ENCODE measurements at regions not wholly inside any gene's neighbourhood (a gene's known extent, or its start where the extent isn't known, plus 50 kb on each side); places are given as distances from the start of the nearest gene placed in this dataset.

GRCh38 chr16:51888016-51888415 lies 658.9 kb downstream of the TOX3 start:
- Histone ChIP-seq H3K9me3 (ENCODE audit: control insufficient read depth in 2 of 2, low read length in 2 of 2) (no peaks in the 10 kb centered on the region), H3K4me3 (ENCODE audit: low read length in 2 of 2) (no peak overlapping the region), H3K9ac (ENCODE audit: low read length in 2 of 2) (no peak overlapping the region), H3K27ac (ENCODE audit: low read length) (no peak overlapping the region), H3K36me3 (ENCODE audit: control insufficient read depth in 2 of 2, insufficient read depth in 2 of 2, low read length in 2 of 2) (no peaks in the 10 kb centered on the region), H3K4me1 (ENCODE audit: control insufficient read depth, insufficient read depth, low read length) (no peaks in the 10 kb centered on the region), H3K27me3 (ENCODE audit: control insufficient read depth in 1 of 2, insufficient read depth in 2 of 2, low read length in 2 of 2) (no peaks in the 10 kb centered on the region)

DNA sequence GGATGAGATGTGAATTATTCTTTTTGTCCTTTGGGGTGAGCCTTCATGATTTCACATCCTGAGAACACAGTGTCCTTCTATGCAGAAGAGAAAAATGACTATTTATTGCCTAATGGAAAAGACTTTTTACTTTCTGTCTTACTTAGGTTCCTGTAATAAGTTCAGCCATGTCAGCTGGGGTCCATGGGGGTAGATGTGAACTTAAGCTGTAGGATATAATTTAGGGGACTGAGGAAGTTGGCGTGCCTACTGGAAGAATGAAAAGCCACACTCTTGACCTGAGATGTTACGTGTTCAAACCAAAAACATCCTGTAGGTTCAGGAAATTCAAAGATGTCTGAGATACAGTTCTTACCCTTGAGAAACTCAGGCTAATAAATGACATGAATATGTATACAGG lies 660.5 kb downstream of the TOX3 start:
- Histone ChIP-seq H3K4me3 (ENCODE audit: low read length in 2 of 2) (no peak overlapping the region), H3K4me1 (ENCODE audit: control insufficient read depth, insufficient read depth, low read length) (no peaks in the 10 kb centered on the region)

GRCh38 chr16:51884773-51885172 lies 662.2 kb downstream of the TOX3 start:
- H3K9ac ChIP-seq (ENCODE audit: low read length in 2 of 2): no peak overlapping the region
- H3K9me3 ChIP-seq (ENCODE audit: control insufficient read depth in 2 of 2, low read length in 2 of 2): no peaks in the 10 kb centered on the region
- no peaks in the 10 kb centered on the region for H3K36me3 ChIP-seq (ENCODE audit: control insufficient read depth in 2 of 2, insufficient read depth in 2 of 2, low read length in 2 of 2)
- no peaks in the 10 kb centered on the region for H3K4me1 ChIP-seq (ENCODE audit: control insufficient read depth, insufficient read depth, low read length)
- no peak overlapping the region for H3K27ac ChIP-seq (ENCODE audit: low read length)
- H3K4me3 ChIP-seq (ENCODE audit: low read length in 2 of 2): no peak overlapping the region
- no peaks in the 10 kb centered on the region for H3K27me3 ChIP-seq (ENCODE audit: control insufficient read depth in 1 of 2, insufficient read depth in 2 of 2, low read length in 2 of 2)

More for the DNA sequence above, 660.5 kb downstream of the TOX3 start:
- Histone ChIP-seq H3K9ac (ENCODE audit: low read length in 2 of 2) (no peak overlapping the region), H3K27ac (ENCODE audit: low read length) (no peak overlapping the region), H3K36me3 (ENCODE audit: control insufficient read depth in 2 of 2, insufficient read depth in 2 of 2, low read length in 2 of 2) (no peaks in the 10 kb centered on the region), H3K27me3 (ENCODE audit: control insufficient read depth in 1 of 2, insufficient read depth in 2 of 2, low read length in 2 of 2) (no peaks in the 10 kb centered on the region), H3K9me3 (ENCODE audit: control insufficient read depth in 2 of 2, low read length in 2 of 2) (no peaks in the 10 kb centered on the region)

DNA sequence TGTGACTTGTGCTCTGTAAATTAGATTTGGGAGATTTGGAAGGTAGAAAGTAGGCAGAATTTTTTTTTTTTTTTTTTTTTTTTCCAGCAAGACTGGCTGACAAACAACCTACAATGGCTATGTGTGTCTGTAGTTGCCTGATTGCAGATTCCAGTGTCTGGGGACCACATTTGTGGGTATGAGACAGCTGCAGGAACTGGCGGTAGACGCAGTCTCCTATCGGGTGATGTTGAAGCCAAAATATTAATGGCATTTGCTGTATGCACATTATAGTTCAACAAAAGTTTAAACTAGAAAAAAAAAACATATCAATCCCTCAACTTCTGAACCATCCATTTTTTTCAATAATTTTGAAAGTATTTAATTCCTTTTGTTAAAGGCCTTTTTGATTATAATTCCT lies 665.2 kb downstream of the TOX3 start:
- H3K4me1 ChIP-seq (ENCODE audit: control insufficient read depth, insufficient read depth, low read length): no peaks in the 10 kb centered on the region
- no peaks in the 10 kb centered on the region for H3K9me3 ChIP-seq (ENCODE audit: control insufficient read depth in 2 of 2, low read length in 2 of 2)
- H3K36me3 ChIP-seq (ENCODE audit: control insufficient read depth in 2 of 2, insufficient read depth in 2 of 2, low read length in 2 of 2): no peaks in the 10 kb centered on the region
- no peak overlapping the region for H3K9ac ChIP-seq (ENCODE audit: low read length in 2 of 2)
- no peak overlapping the region for H3K27ac ChIP-seq (ENCODE audit: low read length)
- H3K4me3 ChIP-seq (ENCODE audit: low read length in 2 of 2): no peak overlapping the region
- H3K27me3 ChIP-seq (ENCODE audit: control insufficient read depth in 1 of 2, insufficient read depth in 2 of 2, low read length in 2 of 2): no peaks in the 10 kb centered on the region

GRCh38 chr16:51880776-51881175 lies 666.2 kb downstream of the TOX3 start:
- no peaks in the 10 kb centered on the region for H3K9me3 ChIP-seq (ENCODE audit: control insufficient read depth in 2 of 2, low read length in 2 of 2)
- H3K4me1 ChIP-seq (ENCODE audit: control insufficient read depth, insufficient read depth, low read length): no peaks in the 10 kb centered on the region
- H3K36me3 ChIP-seq (ENCODE audit: control insufficient read depth in 2 of 2, insufficient read depth in 2 of 2, low read length in 2 of 2): no peaks in the 10 kb centered on the region
- H3K27me3 ChIP-seq (ENCODE audit: control insufficient read depth in 1 of 2, insufficient read depth in 2 of 2, low read length in 2 of 2): no peaks in the 10 kb centered on the region
- H3K4me3 ChIP-seq (ENCODE audit: low read length in 2 of 2): no peak overlapping the region
- H3K9ac ChIP-seq (ENCODE audit: low read length in 2 of 2): no peak overlapping the region
- no peak overlapping the region for H3K27ac ChIP-seq (ENCODE audit: low read length)

GRCh38 chr16:51877686-51878085 lies 669.3 kb downstream of the TOX3 start:
- Histone ChIP-seq H3K9me3 (ENCODE audit: control insufficient read depth in 2 of 2, low read length in 2 of 2) (no peaks in the 10 kb centered on the region), H3K4me3 (ENCODE audit: low read length in 2 of 2) (no peak overlapping the region), H3K9ac (ENCODE audit: low read length in 2 of 2) (no peak overlapping the region), H3K36me3 (ENCODE audit: control insufficient read depth in 2 of 2, insufficient read depth in 2 of 2, low read length in 2 of 2) (no peaks in the 10 kb centered on the region), H3K4me1 (ENCODE audit: control insufficient read depth, insufficient read depth, low read length) (no peaks in the 10 kb centered on the region), H3K27ac (ENCODE audit: low read length) (no peak overlapping the region), H3K27me3 (ENCODE audit: control insufficient read depth in 1 of 2, insufficient read depth in 2 of 2, low read length in 2 of 2) (no peaks in the 10 kb centered on the region)

DNA sequence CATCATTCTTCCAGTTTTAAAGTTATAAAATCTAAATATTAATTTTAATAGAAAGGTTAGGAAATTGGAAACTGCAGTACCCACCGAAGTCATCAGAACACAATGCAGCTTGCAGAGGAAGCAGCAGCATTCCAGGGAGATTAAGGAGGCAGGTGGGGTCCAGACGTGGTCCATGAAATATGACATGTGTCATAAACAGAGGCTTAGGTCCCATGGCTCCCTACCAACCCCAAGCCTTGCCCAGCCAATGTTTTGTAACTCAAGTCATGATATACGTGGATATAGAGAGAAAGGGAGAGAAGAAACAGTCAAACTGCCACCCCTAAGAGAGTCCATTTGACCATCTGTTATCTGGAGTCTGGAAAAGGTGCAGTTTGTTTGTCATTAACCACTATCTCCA lies 670.0 kb downstream of the TOX3 start:
- H3K9ac ChIP-seq (ENCODE audit: low read length in 2 of 2): no peak overlapping the region
- H3K36me3 ChIP-seq (ENCODE audit: control insufficient read depth in 2 of 2, insufficient read depth in 2 of 2, low read length in 2 of 2): no peaks in the 10 kb centered on the region
- no peaks in the 10 kb centered on the region for H3K9me3 ChIP-seq (ENCODE audit: control insufficient read depth in 2 of 2, low read length in 2 of 2)
- H3K27me3 ChIP-seq (ENCODE audit: control insufficient read depth in 1 of 2, insufficient read depth in 2 of 2, low read length in 2 of 2): no peaks in the 10 kb centered on the region
- H3K4me1 ChIP-seq (ENCODE audit: control insufficient read depth, insufficient read depth, low read length): no peaks in the 10 kb centered on the region
- H3K4me3 ChIP-seq (ENCODE audit: low read length in 2 of 2): no peak overlapping the region
- H3K27ac ChIP-seq (ENCODE audit: low read length): no peak overlapping the region

DNA sequence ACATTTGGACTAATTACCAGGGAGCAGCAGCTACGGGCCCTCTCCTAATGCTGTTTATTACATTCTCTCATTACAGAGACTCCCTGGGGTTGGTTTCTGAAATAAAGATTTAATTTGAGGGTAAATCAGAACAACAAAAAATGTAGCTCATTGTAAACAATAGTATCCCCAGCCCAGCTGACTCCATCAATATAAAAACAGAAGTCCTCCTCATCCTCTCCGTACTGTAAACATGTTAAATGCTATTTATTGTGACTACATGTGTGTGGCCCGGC lies 670.4 kb downstream of the TOX3 start:
- H3K27me3 ChIP-seq (ENCODE audit: control insufficient read depth in 1 of 2, insufficient read depth in 2 of 2, low read length in 2 of 2): no peaks in the 10 kb centered on the region
- no peaks in the 10 kb centered on the region for H3K36me3 ChIP-seq (ENCODE audit: control insufficient read depth in 2 of 2, insufficient read depth in 2 of 2, low read length in 2 of 2)
- no peak overlapping the region for H3K27ac ChIP-seq (ENCODE audit: low read length)
- H3K4me3 ChIP-seq (ENCODE audit: low read length in 2 of 2): no peak overlapping the region
- no peaks in the 10 kb centered on the region for H3K4me1 ChIP-seq (ENCODE audit: control insufficient read depth, insufficient read depth, low read length)
- no peaks in the 10 kb centered on the region for H3K9me3 ChIP-seq (ENCODE audit: control insufficient read depth in 2 of 2, low read length in 2 of 2)
- H3K9ac ChIP-seq (ENCODE audit: low read length in 2 of 2): no peak overlapping the region

- H3K9ac ChIP-seq (ENCODE audit: low read length in 2 of 2): no peak overlapping the region
- no peaks in the 10 kb centered on the region for H3K4me1 ChIP-seq (ENCODE audit: control insufficient read depth, insufficient read depth, low read length)
- no peaks in the 10 kb centered on the region for H3K27me3 ChIP-seq (ENCODE audit: control insufficient read depth in 1 of 2, insufficient read depth in 2 of 2, low read length in 2 of 2)
- no peak overlapping the region for H3K4me3 ChIP-seq (ENCODE audit: low read length in 2 of 2)
- H3K27ac ChIP-seq (ENCODE audit: low read length): no peak overlapping the region
- no peaks in the 10 kb centered on the region for H3K36me3 ChIP-seq (ENCODE audit: control insufficient read depth in 2 of 2, insufficient read depth in 2 of 2, low read length in 2 of 2)
- no peaks in the 10 kb centered on the region for H3K9me3 ChIP-seq (ENCODE audit: control insufficient read depth in 2 of 2, low read length in 2 of 2)
Observed at GRCh38 chr16:51875834-51876600, 670.9 kb downstream of the TOX3 start.

DNA sequence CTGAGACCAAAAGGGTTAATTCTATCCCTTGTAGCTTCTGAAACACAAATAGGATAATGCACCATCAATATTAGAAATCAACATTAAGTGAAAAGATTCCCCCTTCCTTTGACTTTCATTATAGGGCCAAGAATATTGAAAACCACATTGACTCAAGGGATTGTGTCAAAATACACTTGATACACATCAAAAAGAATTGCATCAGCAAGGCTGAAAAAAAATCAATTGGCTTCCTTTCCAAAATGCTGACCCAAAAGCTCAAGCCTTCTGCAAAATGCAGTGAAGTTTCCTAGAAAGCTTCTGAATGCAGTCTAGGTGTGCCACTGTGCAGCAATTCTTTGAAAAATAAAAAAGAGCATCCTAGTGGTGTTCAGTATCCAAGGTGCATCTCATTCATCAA lies 674.4 kb downstream of the TOX3 start:
- no peak overlapping the region for H3K27ac ChIP-seq (ENCODE audit: low read length)
- H3K9ac ChIP-seq (ENCODE audit: low read length in 2 of 2): no peak overlapping the region
- H3K36me3 ChIP-seq (ENCODE audit: control insufficient read depth in 2 of 2, insufficient read depth in 2 of 2, low read length in 2 of 2): no peaks in the 10 kb centered on the region
- no peaks in the 10 kb centered on the region for H3K27me3 ChIP-seq (ENCODE audit: control insufficient read depth in 1 of 2, insufficient read depth in 2 of 2, low read length in 2 of 2)
- no peaks in the 10 kb centered on the region for H3K4me1 ChIP-seq (ENCODE audit: control insufficient read depth, insufficient read depth, low read length)
- no peak overlapping the region for H3K4me3 ChIP-seq (ENCODE audit: low read length in 2 of 2)
- no peaks in the 10 kb centered on the region for H3K9me3 ChIP-seq (ENCODE audit: control insufficient read depth in 2 of 2, low read length in 2 of 2)

DNA sequence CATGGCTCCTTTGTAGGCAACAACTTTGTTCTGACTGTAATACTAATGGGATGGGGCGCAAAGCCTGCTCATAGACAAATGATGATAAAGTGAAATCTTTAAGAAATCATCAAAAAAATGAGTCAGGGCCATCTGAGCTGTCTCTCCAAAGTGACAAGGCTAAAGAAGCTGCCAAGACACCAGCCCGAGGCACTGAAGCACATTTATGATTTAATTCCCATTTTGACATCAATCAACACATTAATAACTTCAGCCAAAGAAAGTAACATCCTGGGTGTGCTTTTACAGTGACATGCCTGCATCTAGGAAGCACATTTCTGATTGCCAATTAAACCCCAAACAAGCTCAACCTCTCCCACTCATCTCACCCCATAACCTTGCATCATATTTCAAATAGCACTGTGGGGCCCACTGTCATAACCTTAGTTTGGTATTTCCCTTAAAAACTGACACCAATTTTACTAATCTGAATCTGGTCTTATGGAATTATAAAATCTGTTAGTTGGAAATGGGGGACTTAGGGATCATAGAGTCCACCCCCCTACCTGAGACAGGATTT lies 676.6 kb downstream of the TOX3 start:
- H3K36me3 ChIP-seq (ENCODE audit: control insufficient read depth in 2 of 2, insufficient read depth in 2 of 2, low read length in 2 of 2): no peaks in the 10 kb centered on the region
- H3K4me3 ChIP-seq (ENCODE audit: low read length in 2 of 2): no peak overlapping the region
- no peaks in the 10 kb centered on the region for H3K9me3 ChIP-seq (ENCODE audit: control insufficient read depth in 2 of 2, low read length in 2 of 2)
- H3K9ac ChIP-seq (ENCODE audit: low read length in 2 of 2): no peak overlapping the region
- no peaks in the 10 kb centered on the region for H3K27me3 ChIP-seq (ENCODE audit: control insufficient read depth in 1 of 2, insufficient read depth in 2 of 2, low read length in 2 of 2)
- H3K4me1 ChIP-seq (ENCODE audit: control insufficient read depth, insufficient read depth, low read length): no peaks in the 10 kb centered on the region
- no peak overlapping the region for H3K27ac ChIP-seq (ENCODE audit: low read length)

Data from stomach smooth muscle (tissue), 2 donors.